ENCODE measurements at regions not wholly inside any gene's neighbourhood (a gene's known extent, or its start where the extent isn't known, plus 50 kb on each side); places are given as distances from the start of the nearest gene placed in this dataset.

DNA sequence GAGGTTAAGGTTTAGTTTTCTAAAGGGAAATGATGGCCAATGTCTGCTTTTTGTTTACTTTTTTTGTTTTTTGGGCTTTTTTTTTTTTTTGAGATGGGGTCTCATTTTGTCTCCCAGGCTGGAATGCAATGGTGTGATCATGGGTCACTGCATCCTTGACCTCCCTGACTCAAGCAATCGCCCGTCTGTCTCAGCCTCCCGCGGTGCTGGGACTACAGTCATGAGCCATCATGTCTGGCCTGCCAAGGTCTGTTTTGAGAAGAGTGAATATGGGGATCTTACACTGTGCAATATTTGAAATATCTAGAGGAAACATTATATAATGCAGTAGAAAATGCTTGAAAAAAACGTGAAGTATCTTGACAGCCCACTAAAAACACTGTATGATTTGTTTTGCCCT is 162.5 kb downstream of the GASK1B start (continued):
- TF ChIP-seq, protein P1, sequence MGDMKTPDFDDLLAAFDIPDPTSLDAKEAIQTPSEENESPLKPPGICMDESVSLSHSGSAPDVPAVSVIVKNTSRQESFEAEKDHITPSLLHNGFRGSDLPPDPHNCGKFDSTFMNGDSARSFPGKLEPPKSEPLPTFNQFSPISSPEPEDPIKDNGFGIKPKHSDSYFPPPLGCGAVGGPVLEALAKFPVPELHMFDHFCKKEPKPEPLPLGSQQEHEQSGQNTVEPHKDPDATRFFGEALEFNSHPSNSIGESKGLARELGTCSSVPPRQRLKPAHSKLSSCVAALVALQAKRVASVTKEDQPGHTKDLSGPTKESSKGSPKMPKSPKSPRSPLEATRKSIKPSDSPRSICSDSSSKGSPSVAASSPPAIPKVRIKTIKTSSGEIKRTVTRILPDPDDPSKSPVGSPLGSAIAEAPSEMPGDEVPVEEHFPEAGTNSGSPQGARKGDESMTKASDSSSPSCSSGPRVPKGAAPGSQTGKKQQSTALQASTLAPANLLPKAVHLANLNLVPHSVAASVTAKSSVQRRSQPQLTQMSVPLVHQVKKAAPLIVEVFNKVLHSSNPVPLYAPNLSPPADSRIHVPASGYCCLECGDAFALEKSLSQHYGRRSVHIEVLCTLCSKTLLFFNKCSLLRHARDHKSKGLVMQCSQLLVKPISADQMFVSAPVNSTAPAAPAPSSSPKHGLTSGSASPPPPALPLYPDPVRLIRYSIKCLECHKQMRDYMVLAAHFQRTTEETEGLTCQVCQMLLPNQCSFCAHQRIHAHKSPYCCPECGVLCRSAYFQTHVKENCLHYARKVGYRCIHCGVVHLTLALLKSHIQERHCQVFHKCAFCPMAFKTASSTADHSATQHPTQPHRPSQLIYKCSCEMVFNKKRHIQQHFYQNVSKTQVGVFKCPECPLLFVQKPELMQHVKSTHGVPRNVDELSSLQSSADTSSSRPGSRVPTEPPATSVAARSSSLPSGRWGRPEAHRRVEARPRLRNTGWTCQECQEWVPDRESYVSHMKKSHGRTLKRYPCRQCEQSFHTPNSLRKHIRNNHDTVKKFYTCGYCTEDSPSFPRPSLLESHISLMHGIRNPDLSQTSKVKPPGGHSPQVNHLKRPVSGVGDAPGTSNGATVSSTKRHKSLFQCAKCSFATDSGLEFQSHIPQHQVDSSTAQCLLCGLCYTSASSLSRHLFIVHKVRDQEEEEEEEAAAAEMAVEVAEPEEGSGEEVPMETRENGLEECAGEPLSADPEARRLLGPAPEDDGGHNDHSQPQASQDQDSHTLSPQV (IDR thresholded peaks at IDR 0.05), result no peak
- no peak for TF ChIP-seq RFX5 (IDR thresholded peaks at IDR 0.05; ENCODE audit: low read depth, low read length)
- TF ChIP-seq CHD2 (IDR thresholded peaks at IDR 0.05; ENCODE audit: borderline replicate concordance, low read depth, low read length), result no peak
- TF ChIP-seq, protein P2, sequence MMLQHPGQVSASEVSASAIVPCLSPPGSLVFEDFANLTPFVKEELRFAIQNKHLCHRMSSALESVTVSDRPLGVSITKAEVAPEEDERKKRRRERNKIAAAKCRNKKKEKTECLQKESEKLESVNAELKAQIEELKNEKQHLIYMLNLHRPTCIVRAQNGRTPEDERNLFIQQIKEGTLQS (IDR thresholded peaks at IDR 0.05; ENCODE audit: borderline replicate concordance, extremely low read depth, low read depth, low read length), result no peak
- TF ChIP-seq, protein P3, sequence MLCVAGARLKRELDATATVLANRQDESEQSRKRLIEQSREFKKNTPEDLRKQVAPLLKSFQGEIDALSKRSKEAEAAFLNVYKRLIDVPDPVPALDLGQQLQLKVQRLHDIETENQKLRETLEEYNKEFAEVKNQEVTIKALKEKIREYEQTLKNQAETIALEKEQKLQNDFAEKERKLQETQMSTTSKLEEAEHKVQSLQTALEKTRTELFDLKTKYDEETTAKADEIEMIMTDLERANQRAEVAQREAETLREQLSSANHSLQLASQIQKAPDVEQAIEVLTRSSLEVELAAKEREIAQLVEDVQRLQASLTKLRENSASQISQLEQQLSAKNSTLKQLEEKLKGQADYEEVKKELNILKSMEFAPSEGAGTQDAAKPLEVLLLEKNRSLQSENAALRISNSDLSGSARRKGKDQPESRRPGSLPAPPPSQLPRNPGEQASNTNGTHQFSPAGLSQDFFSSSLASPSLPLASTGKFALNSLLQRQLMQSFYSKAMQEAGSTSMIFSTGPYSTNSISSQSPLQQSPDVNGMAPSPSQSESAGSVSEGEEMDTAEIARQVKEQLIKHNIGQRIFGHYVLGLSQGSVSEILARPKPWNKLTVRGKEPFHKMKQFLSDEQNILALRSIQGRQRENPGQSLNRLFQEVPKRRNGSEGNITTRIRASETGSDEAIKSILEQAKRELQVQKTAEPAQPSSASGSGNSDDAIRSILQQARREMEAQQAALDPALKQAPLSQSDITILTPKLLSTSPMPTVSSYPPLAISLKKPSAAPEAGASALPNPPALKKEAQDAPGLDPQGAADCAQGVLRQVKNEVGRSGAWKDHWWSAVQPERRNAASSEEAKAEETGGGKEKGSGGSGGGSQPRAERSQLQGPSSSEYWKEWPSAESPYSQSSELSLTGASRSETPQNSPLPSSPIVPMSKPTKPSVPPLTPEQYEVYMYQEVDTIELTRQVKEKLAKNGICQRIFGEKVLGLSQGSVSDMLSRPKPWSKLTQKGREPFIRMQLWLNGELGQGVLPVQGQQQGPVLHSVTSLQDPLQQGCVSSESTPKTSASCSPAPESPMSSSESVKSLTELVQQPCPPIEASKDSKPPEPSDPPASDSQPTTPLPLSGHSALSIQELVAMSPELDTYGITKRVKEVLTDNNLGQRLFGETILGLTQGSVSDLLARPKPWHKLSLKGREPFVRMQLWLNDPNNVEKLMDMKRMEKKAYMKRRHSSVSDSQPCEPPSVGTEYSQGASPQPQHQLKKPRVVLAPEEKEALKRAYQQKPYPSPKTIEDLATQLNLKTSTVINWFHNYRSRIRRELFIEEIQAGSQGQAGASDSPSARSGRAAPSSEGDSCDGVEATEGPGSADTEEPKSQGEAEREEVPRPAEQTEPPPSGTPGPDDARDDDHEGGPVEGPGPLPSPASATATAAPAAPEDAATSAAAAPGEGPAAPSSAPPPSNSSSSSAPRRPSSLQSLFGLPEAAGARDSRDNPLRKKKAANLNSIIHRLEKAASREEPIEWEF (IDR thresholded peaks at IDR 0.05; ENCODE audit: insufficient replicate concordance, low read depth, low read length), result no peak
- no peak for TF ChIP-seq ZNF217 (IDR thresholded peaks at IDR 0.05)
- no peak for TF ChIP-seq CBX5 (IDR thresholded peaks at IDR 0.05; ENCODE audit: low read depth)
- no peak for TF ChIP-seq NFIC (IDR thresholded peaks at IDR 0.05; ENCODE audit: low read depth, low read length)
- TF ChIP-seq, protein P4, sequence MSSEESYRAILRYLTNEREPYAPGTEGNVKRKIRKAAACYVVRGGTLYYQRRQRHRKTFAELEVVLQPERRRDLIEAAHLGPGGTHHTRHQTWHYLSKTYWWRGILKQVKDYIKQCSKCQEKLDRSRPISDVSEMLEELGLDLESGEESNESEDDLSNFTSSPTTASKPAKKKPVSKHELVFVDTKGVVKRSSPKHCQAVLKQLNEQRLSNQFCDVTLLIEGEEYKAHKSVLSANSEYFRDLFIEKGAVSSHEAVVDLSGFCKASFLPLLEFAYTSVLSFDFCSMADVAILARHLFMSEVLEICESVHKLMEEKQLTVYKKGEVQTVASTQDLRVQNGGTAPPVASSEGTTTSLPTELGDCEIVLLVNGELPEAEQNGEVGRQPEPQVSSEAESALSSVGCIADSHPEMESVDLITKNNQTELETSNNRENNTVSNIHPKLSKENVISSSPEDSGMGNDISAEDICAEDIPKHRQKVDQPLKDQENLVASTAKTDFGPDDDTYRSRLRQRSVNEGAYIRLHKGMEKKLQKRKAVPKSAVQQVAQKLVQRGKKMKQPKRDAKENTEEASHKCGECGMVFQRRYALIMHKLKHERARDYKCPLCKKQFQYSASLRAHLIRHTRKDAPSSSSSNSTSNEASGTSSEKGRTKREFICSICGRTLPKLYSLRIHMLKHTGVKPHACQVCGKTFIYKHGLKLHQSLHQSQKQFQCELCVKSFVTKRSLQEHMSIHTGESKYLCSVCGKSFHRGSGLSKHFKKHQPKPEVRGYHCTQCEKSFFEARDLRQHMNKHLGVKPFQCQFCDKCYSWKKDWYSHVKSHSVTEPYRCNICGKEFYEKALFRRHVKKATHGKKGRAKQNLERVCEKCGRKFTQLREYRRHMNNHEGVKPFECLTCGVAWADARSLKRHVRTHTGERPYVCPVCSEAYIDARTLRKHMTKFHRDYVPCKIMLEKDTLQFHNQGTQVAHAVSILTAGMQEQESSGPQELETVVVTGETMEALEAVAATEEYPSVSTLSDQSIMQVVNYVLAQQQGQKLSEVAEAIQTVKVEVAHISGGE (CRISPR knock-in tag; IDR thresholded peaks at IDR 0.05), result no peak
- no peak for TF ChIP-seq CREM (IDR thresholded peaks at IDR 0.05; ENCODE audit: low read depth)
- TF ChIP-seq KLF5 (IDR thresholded peaks at IDR 0.05; ENCODE audit: partially characterized antibody), result no peak
- no peak for TF ChIP-seq SP1 (IDR thresholded peaks at IDR 0.05; ENCODE audit: low read depth, low read length)
- no peak for TF ChIP-seq KAT2A (conservative IDR thresholded peaks at IDR 0.05; ENCODE audit: control insufficient read depth, low read depth, low read length)
